ENCODE measurements at regions not wholly inside any gene's neighbourhood (a gene's known extent, or its start where the extent isn't known, plus 50 kb on each side); places are given as distances from the start of the nearest gene placed in this dataset.

DNA sequence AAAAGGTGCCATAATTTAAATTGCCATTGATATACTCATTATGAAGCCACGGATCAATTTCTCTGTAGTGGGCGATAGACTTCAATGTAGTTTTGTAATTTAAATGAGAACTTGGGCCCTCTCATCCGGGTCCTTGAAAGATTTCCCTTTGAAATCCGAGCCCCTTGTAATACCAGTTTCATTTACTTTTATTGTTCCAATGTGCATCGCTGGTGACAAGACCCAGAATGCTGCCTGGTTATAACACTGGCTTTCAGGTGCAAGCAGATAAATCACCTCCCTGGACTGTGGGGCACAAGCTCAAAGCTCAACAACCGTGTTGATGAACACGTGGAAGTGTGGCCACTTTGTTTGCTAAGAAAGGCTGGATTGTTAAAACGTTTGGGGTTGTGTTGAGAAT is 68.9 kb upstream of the FZD10 start:
- TF ChIP-seq, protein P1, sequence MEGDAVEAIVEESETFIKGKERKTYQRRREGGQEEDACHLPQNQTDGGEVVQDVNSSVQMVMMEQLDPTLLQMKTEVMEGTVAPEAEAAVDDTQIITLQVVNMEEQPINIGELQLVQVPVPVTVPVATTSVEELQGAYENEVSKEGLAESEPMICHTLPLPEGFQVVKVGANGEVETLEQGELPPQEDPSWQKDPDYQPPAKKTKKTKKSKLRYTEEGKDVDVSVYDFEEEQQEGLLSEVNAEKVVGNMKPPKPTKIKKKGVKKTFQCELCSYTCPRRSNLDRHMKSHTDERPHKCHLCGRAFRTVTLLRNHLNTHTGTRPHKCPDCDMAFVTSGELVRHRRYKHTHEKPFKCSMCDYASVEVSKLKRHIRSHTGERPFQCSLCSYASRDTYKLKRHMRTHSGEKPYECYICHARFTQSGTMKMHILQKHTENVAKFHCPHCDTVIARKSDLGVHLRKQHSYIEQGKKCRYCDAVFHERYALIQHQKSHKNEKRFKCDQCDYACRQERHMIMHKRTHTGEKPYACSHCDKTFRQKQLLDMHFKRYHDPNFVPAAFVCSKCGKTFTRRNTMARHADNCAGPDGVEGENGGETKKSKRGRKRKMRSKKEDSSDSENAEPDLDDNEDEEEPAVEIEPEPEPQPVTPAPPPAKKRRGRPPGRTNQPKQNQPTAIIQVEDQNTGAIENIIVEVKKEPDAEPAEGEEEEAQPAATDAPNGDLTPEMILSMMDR (IDR thresholded peaks at IDR 0.05), result no peak
- TF ChIP-seq POLR2A (IDR thresholded peaks at IDR 0.05), result no peak

All from thyroid gland (tissue), 4 donors.